GM06990 (cell line): ENCODE measurements at regions not wholly inside any gene's neighbourhood (a gene's known extent, or its start where the extent isn't known, plus 50 kb on each side); places are given as distances from the start of the nearest gene placed in this dataset.

Experiments used
- DNase-seq: peaks from one replicate; pipeline ENCODE4 v3.0.0-alpha.2; 2011; ENCODE audit not compliant: insufficient read length; ENCODE audit errors: extremely low read depth
- H3K27me3 ChIP-seq: replicated peaks from 2 replicates; pipeline ENCODE4 v1.6.0; 2011; ENCODE audit warnings: low read length; ENCODE audit not compliant: control insufficient read depth, insufficient read depth
- H3K36me3 ChIP-seq: 2 replicates; pipeline ENCODE4 v1.5.1; 2011; ENCODE audit warnings: low read length; ENCODE audit not compliant: control insufficient read depth, insufficient read depth
- H3K4me3 ChIP-seq: replicated peaks from 2 replicates; pipeline ENCODE4 v1.5.1; 2011; ENCODE audit warnings: low read depth, mild to moderate bottlenecking, control low read depth, low read length
- TF ChIP-seq, protein P1 (sequence below): IDR thresholded peaks from 2 replicates; pipeline ENCODE4 v1.5.1; 2011; ENCODE audit warnings: low read length, control low read depth, mild to moderate bottlenecking, inconsistent platforms; ENCODE audit not compliant: insufficient read depth, poor library complexity, severe bottlenecking

DNA sequence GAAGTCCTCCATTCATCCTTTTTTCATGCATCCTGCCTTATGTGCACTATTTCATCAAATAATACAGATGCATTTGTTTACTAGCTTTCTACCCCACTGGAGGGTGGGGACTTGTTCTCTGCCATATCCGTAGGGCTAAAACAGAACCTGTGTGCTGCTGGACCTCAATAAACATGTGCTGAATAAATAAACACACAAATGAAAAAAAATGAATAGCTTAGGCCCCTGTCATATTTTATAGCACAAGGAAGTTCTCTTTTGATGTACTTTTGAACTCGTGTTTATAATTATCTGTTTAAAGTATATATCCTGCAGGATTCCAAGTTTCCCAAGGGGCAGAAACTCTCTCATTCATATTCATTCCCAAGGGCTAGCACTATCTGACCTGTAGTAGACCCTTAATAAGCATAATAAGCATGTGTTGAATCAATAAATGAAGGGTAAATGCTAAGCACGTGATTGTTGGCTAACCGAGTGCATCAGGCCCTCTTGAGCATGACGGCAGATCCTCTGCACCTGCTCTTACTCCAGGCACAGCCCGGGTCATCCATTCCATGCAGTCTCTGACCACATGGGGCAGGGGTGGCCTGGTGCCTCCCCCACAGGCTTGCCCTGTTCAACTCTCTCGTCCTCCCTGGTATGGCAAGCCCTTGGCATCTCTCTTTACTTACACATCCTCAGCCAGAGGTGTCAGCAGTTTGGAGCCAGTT, 474.1 kb upstream of the ZMIZ1 start:
- DNase-seq: no peak
- TF ChIP-seq, protein P1, sequence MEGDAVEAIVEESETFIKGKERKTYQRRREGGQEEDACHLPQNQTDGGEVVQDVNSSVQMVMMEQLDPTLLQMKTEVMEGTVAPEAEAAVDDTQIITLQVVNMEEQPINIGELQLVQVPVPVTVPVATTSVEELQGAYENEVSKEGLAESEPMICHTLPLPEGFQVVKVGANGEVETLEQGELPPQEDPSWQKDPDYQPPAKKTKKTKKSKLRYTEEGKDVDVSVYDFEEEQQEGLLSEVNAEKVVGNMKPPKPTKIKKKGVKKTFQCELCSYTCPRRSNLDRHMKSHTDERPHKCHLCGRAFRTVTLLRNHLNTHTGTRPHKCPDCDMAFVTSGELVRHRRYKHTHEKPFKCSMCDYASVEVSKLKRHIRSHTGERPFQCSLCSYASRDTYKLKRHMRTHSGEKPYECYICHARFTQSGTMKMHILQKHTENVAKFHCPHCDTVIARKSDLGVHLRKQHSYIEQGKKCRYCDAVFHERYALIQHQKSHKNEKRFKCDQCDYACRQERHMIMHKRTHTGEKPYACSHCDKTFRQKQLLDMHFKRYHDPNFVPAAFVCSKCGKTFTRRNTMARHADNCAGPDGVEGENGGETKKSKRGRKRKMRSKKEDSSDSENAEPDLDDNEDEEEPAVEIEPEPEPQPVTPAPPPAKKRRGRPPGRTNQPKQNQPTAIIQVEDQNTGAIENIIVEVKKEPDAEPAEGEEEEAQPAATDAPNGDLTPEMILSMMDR: no peak
- H3K36me3 ChIP-seq: no peaks in the 10 kb centered on the region
- no peak overlapping the region for H3K4me3 ChIP-seq
- no peaks in the 10 kb centered on the region; the same call in 1 of the 2 replicates for H3K27me3 ChIP-seq

DNA sequence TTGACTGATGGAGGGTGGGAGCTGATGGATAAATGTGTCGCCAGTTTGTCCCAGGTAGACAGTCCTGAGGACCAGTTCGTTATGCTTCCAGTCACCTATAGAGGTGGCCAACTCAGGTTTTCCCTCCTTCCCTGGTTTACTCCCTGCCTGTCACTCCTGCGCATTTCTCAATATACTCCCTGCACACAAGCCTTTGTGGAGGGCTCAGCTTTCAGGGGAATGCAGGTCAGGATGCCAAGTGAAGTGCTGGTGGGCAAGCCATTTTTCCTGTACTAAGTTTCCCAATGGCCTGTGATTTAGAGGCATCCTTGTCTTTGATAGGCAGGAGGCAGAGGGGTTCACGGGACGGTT, 473.5 kb upstream of the ZMIZ1 start:
- Histone ChIP-seq H3K36me3 (no peaks in the 10 kb centered on the region), H3K27me3 (no peaks in the 10 kb centered on the region; the same call in 1 of the 2 replicates), H3K4me3 (no peak overlapping the region)
- TF ChIP-seq, protein P1: no peak
- DNase-seq: no peak

DNA sequence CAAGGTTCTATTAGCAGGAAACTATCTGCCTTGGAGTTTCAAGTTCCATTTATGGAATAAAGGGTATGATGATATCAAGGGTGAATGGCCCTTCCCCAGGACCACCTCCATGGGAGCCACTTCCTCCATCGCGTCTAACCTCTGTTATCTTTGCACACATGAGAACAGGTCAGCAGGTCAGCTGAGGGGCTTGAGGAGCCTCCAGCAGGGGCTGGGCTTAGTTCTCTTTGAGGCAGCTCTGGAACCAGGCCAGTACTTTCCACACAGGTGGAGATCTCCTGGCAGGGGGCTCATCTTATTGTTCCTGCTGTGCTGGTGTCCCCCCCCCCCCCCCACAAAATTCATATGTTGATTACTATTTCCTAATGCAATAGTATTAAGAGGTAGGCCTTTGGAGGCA, 472.2 kb upstream of the ZMIZ1 start:
- Histone ChIP-seq H3K36me3 (no peaks in the 10 kb centered on the region), H3K27me3 (no peaks in the 10 kb centered on the region; the same call in 1 of the 2 replicates)
- TF ChIP-seq, protein P1: no peak

DNA sequence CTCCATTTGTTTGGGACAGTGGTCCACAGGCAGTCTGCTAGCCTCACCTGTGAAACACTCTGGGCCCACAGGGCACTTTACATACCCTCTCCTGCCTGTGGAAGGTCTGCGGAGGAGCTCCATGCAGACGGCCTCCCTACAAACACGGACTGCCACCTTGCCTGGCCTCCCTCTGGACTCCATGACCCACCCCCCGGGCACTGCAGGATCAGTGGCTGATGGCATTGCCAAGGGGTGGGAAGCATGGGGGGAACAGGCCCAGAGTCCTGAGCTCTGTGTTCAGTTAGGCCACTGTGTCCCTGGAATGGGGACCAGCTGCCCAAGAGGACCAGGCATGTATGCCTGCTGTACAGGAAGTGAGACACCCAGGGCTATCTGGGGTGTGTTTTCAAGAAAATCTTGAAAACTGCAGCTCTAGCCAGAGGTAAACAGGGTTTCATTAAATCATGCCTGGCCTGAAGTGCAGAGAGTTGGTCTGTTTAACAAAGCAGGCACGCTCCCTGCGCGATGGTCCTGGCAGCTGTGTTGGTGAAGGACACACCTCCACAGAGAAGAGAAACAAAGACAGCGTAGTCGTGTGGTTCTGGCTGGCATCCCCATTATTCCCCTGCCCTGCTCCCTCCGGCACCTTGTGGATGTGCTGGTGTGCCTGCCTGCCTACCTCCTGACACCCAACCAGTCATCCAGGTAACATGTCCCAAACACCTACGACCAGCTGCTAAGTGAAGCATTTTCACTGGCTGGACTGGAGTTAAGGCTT, 470.8 kb upstream of the ZMIZ1 start:
- no peaks in the 10 kb centered on the region for H3K36me3 ChIP-seq
- TF ChIP-seq, protein P1: no peak
- DNase-seq: no peak
- no peaks in the 10 kb centered on the region; the same call in 1 of the 2 replicates for H3K27me3 ChIP-seq
- H3K4me3 ChIP-seq: no peak overlapping the region

More for the DNA sequence above, 472.2 kb upstream of the ZMIZ1 start:
- H3K4me3 ChIP-seq: no peak overlapping the region
- DNase-seq: no peak

DNA sequence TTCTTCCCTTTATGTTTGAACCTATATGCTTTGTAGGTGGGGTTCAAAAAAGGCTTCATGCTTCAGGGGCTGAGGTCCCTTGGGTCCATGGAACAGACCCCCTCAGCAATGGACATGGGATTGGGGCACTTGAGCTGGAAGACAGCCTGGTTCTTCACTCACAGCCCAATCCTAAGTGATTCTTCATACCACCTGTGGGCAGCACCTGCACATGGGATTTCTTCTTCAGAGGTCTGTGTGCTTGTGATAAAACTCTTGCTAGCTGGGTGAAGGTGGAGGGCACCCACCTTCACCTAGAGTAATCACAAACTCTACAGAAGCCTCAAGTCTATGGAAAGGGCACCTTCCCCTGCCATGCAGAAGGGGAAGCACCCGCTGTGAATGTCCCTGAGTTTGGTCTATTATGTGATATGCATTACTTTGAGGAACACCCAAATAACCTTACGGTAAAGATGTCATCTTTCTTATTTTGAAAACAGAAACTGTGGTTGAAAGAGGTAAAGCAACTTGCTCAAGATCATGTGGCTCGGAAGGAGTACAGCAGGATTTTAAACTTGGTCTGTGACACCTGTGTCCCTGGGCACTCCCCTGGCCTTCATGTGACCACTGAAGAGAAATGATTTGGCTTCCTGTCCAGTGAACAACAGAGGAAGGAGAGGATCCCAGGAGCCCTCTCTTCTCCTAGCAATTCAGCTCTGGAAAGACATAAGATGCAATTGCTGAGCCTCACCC, 469.5 kb upstream of the ZMIZ1 start:
- no peaks in the 10 kb centered on the region for H3K36me3 ChIP-seq
- no peak for DNase-seq
- TF ChIP-seq, protein P1: no peak
- no peak overlapping the region for H3K4me3 ChIP-seq
- H3K27me3 ChIP-seq: no peaks in the 10 kb centered on the region; the same call in 1 of the 2 replicates
